ENCODE measurements at regions not wholly inside any gene's neighbourhood (a gene's known extent, or its start where the extent isn't known, plus 50 kb on each side); places are given as distances from the start of the nearest gene placed in this dataset.

DNA sequence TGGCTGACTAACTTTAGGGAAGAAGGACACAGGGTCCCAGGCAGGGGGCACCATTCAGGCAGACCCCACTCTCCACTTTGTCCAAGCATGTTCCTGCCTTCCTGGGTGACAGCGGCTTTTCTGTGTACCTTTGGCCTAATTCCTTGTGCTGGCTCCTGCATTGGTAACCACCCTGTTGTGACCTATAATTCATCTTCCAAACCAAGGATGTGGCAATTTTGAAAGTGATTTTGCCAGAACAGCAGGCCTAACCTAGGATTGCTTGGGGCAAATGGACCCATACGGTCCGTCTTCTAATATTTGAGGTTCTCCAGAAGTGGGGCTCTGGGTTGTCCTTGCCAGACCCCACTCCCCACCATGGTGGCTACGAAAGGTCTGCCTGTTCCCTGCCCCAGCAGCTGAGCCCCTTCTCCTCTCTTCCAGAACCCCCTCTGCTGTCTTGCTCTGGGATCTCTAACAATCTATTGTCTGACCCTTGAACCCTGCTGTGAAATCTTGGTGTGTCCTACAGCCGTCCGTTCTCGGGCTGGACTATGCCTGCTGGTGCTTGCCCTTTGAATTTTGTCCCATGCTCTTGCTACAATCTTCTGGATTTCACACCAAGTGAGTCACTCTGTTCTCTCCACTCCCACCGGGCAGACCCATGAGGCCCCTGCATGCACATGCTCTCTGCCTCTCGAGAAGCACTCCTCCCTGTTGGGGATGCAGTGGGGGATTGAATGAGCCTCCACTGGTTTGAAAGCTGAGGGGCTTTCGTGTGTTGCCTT is 316.0 kb downstream of the CXCL12 start:
- Histone ChIP-seq H3K9me1 (ENCODE audit: control insufficient read depth, extremely low read depth, insufficient read depth, low read length) (no peaks in the 10 kb centered on the region), H3K9ac (ENCODE audit: control insufficient read depth, extremely low read depth, insufficient read depth, low read length) (no peak overlapping the region), H2AFZ (ENCODE audit: control insufficient read depth, low read length) (no peak overlapping the region), H3K9me3 (ENCODE audit: control insufficient read depth, low read depth, low read length) (no peaks in the 10 kb centered on the region), H3K4me2 (ENCODE audit: control insufficient read depth, extremely low read depth, insufficient read depth, low read depth, low read length) (no peak overlapping the region), H4K20me1 (ENCODE audit: control insufficient read depth, extremely low read depth, insufficient read depth, low read length) (no peaks in the 10 kb centered on the region), H3K4me3 (ENCODE audit: control insufficient read depth in 2 of 3, extremely low read depth in 1 of 3, insufficient read depth in 2 of 3, low read depth in 1 of 3, low read length in 3 of 3) (no peak overlapping the region), H3K4me1 (ENCODE audit: control insufficient read depth, extremely low read depth, insufficient read depth, low read length) (no peaks in the 10 kb centered on the region), H3K27ac (ENCODE audit: control insufficient read depth, insufficient read depth, low read length) (no peak overlapping the region), H3K27me3 (ENCODE audit: control insufficient read depth, extremely low read depth, insufficient read depth, low read length) (no peaks in the 10 kb centered on the region), H3K79me2 (ENCODE audit: control insufficient read depth, insufficient read depth, low read length) (no peaks in the 10 kb centered on the region), H3K36me3 (ENCODE audit: control insufficient read depth in 2 of 2, extremely low read depth in 1 of 2, insufficient read depth in 2 of 2, low read length in 2 of 2) (no peaks in the 10 kb centered on the region)
- FAIRE-seq: no peak
- dilution Hi-C loops (cut with MboI; ENCODE audit: extremely low pct_ligation_motif_present, low sequenced_read_pairs): no loop called here
- TF ChIP-seq, protein P1, sequence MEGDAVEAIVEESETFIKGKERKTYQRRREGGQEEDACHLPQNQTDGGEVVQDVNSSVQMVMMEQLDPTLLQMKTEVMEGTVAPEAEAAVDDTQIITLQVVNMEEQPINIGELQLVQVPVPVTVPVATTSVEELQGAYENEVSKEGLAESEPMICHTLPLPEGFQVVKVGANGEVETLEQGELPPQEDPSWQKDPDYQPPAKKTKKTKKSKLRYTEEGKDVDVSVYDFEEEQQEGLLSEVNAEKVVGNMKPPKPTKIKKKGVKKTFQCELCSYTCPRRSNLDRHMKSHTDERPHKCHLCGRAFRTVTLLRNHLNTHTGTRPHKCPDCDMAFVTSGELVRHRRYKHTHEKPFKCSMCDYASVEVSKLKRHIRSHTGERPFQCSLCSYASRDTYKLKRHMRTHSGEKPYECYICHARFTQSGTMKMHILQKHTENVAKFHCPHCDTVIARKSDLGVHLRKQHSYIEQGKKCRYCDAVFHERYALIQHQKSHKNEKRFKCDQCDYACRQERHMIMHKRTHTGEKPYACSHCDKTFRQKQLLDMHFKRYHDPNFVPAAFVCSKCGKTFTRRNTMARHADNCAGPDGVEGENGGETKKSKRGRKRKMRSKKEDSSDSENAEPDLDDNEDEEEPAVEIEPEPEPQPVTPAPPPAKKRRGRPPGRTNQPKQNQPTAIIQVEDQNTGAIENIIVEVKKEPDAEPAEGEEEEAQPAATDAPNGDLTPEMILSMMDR (optimal IDR thresholded peaks at IDR 0.05 in 1 of 3, IDR thresholded peaks at IDR 0.05 in 1 of 3, conservative IDR thresholded peaks at IDR 0.05 in 1 of 3; ENCODE audit: extremely low read depth in 1 of 3, insufficient read depth in 2 of 3, low read length in 3 of 3): no peak
- no peak for DNase-seq (ENCODE audit: low read depth, low spot score)

DNA sequence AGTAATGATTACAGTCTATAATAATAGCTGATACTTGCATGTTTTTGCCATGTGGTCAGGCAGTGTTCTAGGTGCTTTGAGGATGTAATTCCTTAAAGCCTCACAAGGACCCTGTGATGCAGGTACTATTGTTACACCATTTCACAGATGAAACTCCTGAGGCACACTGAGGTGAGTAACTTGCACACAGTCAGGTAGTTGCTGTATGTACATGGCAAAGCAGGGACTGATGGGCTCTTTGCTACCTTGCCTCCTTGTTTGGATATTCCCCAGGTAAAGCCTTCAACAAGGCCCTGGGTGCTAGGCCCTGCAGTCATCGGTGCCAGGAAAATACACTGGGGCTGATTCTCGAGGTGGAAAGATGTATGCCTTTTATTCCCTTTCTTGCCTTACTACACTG is 317.5 kb downstream of the CXCL12 start:
- no peaks in the 10 kb centered on the region for H3K79me2 ChIP-seq (ENCODE audit: control insufficient read depth, insufficient read depth, low read length)
- H3K4me2 ChIP-seq (ENCODE audit: control insufficient read depth, extremely low read depth, insufficient read depth, low read depth, low read length): no peak overlapping the region
- no peak overlapping the region for H3K4me3 ChIP-seq (ENCODE audit: control insufficient read depth in 2 of 3, extremely low read depth in 1 of 3, insufficient read depth in 2 of 3, low read depth in 1 of 3, low read length in 3 of 3)
- DNase-seq (ENCODE audit: low read depth, low spot score) (no peak), FAIRE-seq (no peak)
- TF ChIP-seq, protein P1 (optimal IDR thresholded peaks at IDR 0.05 in 1 of 3, IDR thresholded peaks at IDR 0.05 in 1 of 3, conservative IDR thresholded peaks at IDR 0.05 in 1 of 3; ENCODE audit: extremely low read depth in 1 of 3, insufficient read depth in 2 of 3, low read length in 3 of 3): no peak
- no peak for TF ChIP-seq EZH2 (IDR thresholded peaks at IDR 0.05; ENCODE audit: low read length)
- H4K20me1 ChIP-seq (ENCODE audit: control insufficient read depth, extremely low read depth, insufficient read depth, low read length): no peaks in the 10 kb centered on the region
- no peaks in the 10 kb centered on the region for H3K9me1 ChIP-seq (ENCODE audit: control insufficient read depth, extremely low read depth, insufficient read depth, low read length)
- H3K9me3 ChIP-seq (ENCODE audit: control insufficient read depth, low read depth, low read length): no peaks in the 10 kb centered on the region
- no peak overlapping the region for H3K9ac ChIP-seq (ENCODE audit: control insufficient read depth, extremely low read depth, insufficient read depth, low read length)
- no peak overlapping the region for H2AFZ ChIP-seq (ENCODE audit: control insufficient read depth, low read length)
- no peaks in the 10 kb centered on the region for H3K36me3 ChIP-seq (ENCODE audit: control insufficient read depth in 2 of 2, extremely low read depth in 1 of 2, insufficient read depth in 2 of 2, low read length in 2 of 2)
- H3K27me3 ChIP-seq (ENCODE audit: control insufficient read depth, extremely low read depth, insufficient read depth, low read length): no peaks in the 10 kb centered on the region
- dilution Hi-C loops (cut with MboI; ENCODE audit: extremely low pct_ligation_motif_present, low sequenced_read_pairs): no loop called here
- H3K4me1 ChIP-seq (ENCODE audit: control insufficient read depth, extremely low read depth, insufficient read depth, low read length): no peaks in the 10 kb centered on the region
- H3K27ac ChIP-seq (ENCODE audit: control insufficient read depth, insufficient read depth, low read length): no peak overlapping the region
